ENCODE measurements at regions not wholly inside any gene's neighbourhood (a gene's known extent, or its start where the extent isn't known, plus 50 kb on each side); places are given as distances from the start of the nearest gene placed in this dataset.

GRCh38 chr2:59726228-59727120, 827.0 kb downstream of the BCL11A start:
- no peaks in the 10 kb centered on the region for H3K4me1 ChIP-seq
- no peak for DNase-seq
- TF ChIP-seq, protein P1, sequence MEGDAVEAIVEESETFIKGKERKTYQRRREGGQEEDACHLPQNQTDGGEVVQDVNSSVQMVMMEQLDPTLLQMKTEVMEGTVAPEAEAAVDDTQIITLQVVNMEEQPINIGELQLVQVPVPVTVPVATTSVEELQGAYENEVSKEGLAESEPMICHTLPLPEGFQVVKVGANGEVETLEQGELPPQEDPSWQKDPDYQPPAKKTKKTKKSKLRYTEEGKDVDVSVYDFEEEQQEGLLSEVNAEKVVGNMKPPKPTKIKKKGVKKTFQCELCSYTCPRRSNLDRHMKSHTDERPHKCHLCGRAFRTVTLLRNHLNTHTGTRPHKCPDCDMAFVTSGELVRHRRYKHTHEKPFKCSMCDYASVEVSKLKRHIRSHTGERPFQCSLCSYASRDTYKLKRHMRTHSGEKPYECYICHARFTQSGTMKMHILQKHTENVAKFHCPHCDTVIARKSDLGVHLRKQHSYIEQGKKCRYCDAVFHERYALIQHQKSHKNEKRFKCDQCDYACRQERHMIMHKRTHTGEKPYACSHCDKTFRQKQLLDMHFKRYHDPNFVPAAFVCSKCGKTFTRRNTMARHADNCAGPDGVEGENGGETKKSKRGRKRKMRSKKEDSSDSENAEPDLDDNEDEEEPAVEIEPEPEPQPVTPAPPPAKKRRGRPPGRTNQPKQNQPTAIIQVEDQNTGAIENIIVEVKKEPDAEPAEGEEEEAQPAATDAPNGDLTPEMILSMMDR (IDR thresholded peaks at IDR 0.05): no peak
- no peaks in the 10 kb centered on the region for H3K9me3 ChIP-seq
- H3K27me3 ChIP-seq: no peaks in the 10 kb centered on the region
- no peaks in the 10 kb centered on the region for H3K36me3 ChIP-seq
- H3K4me3 ChIP-seq: no peak overlapping the region
- no peak overlapping the region for H3K27ac ChIP-seq
- intact Hi-C loops (cut with DNase I): no loop called here
- no peak overlapping the region for H3K9ac ChIP-seq (ENCODE audit: low read depth in 2 of 2, low read length in 2 of 2)

- Histone ChIP-seq H3K9ac (ENCODE audit: low read depth in 2 of 2, low read length in 2 of 2) (no peak overlapping the region), H3K4me3 (no peak overlapping the region), H3K9me3 (no peaks in the 10 kb centered on the region), H3K27me3 (no peaks in the 10 kb centered on the region), H3K36me3 (no peaks in the 10 kb centered on the region), H3K27ac (no peak overlapping the region), H3K4me1 (no peaks in the 10 kb centered on the region)
- TF ChIP-seq, protein P1 (IDR thresholded peaks at IDR 0.05): no peak
- no peak for DNase-seq
- intact Hi-C loops (cut with DNase I): no loop called here
These were observed 828.7 kb downstream of the BCL11A start for GRCh38 chr2:59724746-59725145.

DNA sequence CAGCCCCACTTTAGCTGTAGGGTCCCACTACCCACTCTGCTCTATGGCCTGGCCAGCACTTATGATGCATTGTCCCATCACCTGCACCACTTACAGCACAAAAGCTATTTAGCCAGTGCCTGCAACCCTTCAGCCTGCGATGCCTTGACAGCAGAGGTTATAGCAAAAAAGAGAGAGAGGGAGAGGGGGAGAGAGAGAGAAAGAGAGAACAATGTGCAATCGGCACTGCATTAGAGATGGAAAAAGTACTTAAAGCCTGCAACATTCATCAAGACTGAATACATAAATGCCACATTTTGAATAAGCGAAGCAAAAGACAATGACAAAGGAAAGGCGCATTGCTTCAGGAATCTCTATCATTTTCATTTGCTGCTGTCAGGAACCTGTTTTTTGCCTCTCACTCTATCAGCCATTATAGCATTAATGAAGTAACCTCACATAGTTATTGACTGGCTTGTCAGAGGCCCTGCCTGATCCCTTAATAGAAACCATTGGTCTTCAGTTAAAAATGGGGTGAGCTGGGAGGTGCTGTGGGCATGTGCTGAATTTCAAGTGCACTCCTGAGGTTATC, 833.1 kb downstream of the BCL11A start:
- Histone ChIP-seq H3K9ac (ENCODE audit: low read depth in 2 of 2, low read length in 2 of 2) (no peak overlapping the region), H3K27me3 (no peaks in the 10 kb centered on the region), H3K9me3 (no peaks in the 10 kb centered on the region), H3K36me3 (no peaks in the 10 kb centered on the region), H3K4me1 (no peaks in the 10 kb centered on the region), H3K27ac (no peak overlapping the region), H3K4me3 (no peak overlapping the region)
- TF ChIP-seq, protein P1 (IDR thresholded peaks at IDR 0.05): no peak
- intact Hi-C loops (cut with DNase I): no loop called here
- DNase-seq: no peak

GRCh38 chr2:59713577-59713976, 839.9 kb downstream of the BCL11A start:
- no peaks in the 10 kb centered on the region for H3K9me3 ChIP-seq
- no peak for DNase-seq
- TF ChIP-seq, protein P1 (IDR thresholded peaks at IDR 0.05): no peak
- H3K4me3 ChIP-seq: no peak overlapping the region
- H3K27ac ChIP-seq: no peak overlapping the region
- H3K9ac ChIP-seq (ENCODE audit: low read depth in 2 of 2, low read length in 2 of 2): no peak overlapping the region
- H3K4me1 ChIP-seq: no peaks in the 10 kb centered on the region
- intact Hi-C loops (cut with DNase I): no loop called here
- no peaks in the 10 kb centered on the region for H3K27me3 ChIP-seq
- no peaks in the 10 kb centered on the region for H3K36me3 ChIP-seq

GRCh38 chr2:59711121-59711520, 842.3 kb downstream of the BCL11A start:
- TF ChIP-seq, protein P1 (IDR thresholded peaks at IDR 0.05): no peak
- intact Hi-C loops (cut with DNase I): no loop called here
- Histone ChIP-seq H3K9me3 (no peaks in the 10 kb centered on the region), H3K27ac (no peak overlapping the region), H3K4me1 (no peaks in the 10 kb centered on the region), H3K27me3 (no peaks in the 10 kb centered on the region), H3K4me3 (no peak overlapping the region), H3K36me3 (no peaks in the 10 kb centered on the region), H3K9ac (ENCODE audit: low read depth in 2 of 2, low read length in 2 of 2) (no peak overlapping the region)
- no peak for DNase-seq
